ENCODE measurements at regions not wholly inside any gene's neighbourhood (a gene's known extent, or its start where the extent isn't known, plus 50 kb on each side); places are given as distances from the start of the nearest gene placed in this dataset.
"Not testable (repeated sequence)": the region's sequence is repeated elsewhere in the genome, so short reads cannot be mapped to it uniquely, and the experiment has no call there.

DNA sequence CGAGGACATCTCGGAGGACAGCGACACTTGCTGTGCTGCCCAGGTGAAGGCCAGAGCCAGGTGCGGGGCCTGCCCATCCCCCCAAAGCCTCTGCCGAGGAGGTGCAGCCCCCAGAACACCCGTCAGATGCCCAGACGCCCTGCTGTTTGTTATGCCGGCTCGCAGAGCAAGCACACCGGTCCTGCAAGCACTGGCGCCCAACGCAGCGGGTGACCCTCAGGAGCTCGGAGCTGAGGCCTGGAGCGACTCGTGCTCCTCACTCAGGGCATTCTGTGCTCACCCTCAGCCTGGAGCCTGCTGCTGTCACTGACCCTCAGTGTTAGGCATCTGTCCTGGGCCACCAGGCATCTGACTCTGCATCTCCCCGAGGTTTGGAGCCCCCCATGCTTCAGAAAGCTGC lies 199.0 kb downstream of the LIPI start:
- TF ChIP-seq ZSCAN29 (IDR thresholded peaks at IDR 0.05); JUN (IDR thresholded peaks at IDR 0.05; ENCODE audit: borderline replicate concordance, low read depth, low read length); JUN (CRISPR knock-in tag; IDR thresholded peaks at IDR 0.05; ENCODE audit: borderline replicate concordance): not testable (repeated sequence)
- TF ChIP-seq, protein P1, sequence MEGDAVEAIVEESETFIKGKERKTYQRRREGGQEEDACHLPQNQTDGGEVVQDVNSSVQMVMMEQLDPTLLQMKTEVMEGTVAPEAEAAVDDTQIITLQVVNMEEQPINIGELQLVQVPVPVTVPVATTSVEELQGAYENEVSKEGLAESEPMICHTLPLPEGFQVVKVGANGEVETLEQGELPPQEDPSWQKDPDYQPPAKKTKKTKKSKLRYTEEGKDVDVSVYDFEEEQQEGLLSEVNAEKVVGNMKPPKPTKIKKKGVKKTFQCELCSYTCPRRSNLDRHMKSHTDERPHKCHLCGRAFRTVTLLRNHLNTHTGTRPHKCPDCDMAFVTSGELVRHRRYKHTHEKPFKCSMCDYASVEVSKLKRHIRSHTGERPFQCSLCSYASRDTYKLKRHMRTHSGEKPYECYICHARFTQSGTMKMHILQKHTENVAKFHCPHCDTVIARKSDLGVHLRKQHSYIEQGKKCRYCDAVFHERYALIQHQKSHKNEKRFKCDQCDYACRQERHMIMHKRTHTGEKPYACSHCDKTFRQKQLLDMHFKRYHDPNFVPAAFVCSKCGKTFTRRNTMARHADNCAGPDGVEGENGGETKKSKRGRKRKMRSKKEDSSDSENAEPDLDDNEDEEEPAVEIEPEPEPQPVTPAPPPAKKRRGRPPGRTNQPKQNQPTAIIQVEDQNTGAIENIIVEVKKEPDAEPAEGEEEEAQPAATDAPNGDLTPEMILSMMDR (IDR thresholded peaks at IDR 0.05 in 2 of 3, conservative IDR thresholded peaks at IDR 0.05 in 1 of 3; ENCODE audit: insufficient read depth in 2 of 3, low read depth in 1 of 3, low read length in 3 of 3) = not testable (repeated sequence)
